ENCODE measurements at regions not wholly inside any gene's neighbourhood (a gene's known extent, or its start where the extent isn't known, plus 50 kb on each side); places are given as distances from the start of the nearest gene placed in this dataset.

DNA sequence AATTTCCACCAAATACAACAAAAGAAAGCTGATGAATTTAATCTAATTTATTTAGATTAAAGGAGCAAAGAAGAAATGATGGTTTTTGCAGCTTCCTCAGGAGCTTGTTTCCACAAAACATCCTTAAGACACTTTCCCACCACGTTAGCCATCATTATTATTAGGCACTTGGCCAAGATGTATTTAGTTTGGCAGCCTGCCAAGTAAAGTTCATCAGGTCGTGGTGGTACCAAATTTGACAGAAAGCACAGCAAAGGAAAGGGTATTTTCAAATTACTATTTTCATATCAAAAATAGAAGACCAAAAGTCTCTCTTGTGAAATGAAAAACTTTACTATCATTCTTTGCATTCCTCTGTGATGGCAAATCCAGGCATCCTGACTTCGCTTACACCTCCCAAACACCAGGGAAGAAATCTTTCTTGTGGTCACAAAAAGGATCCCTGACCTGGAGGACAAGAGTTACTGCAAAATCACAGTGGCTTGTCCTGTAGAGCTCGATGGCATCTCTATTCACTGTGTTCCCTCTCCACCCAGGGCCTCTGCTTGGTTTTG, 123.1 kb upstream of the INHBA start:
- H3K4me3 Mint-ChIP-seq (ENCODE audit: unreplicated experiment): no peak overlapping the region
- no peaks in the 10 kb centered on the region for H3K36me3 Mint-ChIP-seq (ENCODE audit: unreplicated experiment)
- no peak for DNase-seq (ENCODE audit: extremely low spot score, unreplicated experiment)
- TF ChIP-seq, protein P1, sequence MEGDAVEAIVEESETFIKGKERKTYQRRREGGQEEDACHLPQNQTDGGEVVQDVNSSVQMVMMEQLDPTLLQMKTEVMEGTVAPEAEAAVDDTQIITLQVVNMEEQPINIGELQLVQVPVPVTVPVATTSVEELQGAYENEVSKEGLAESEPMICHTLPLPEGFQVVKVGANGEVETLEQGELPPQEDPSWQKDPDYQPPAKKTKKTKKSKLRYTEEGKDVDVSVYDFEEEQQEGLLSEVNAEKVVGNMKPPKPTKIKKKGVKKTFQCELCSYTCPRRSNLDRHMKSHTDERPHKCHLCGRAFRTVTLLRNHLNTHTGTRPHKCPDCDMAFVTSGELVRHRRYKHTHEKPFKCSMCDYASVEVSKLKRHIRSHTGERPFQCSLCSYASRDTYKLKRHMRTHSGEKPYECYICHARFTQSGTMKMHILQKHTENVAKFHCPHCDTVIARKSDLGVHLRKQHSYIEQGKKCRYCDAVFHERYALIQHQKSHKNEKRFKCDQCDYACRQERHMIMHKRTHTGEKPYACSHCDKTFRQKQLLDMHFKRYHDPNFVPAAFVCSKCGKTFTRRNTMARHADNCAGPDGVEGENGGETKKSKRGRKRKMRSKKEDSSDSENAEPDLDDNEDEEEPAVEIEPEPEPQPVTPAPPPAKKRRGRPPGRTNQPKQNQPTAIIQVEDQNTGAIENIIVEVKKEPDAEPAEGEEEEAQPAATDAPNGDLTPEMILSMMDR (IDR thresholded peaks at IDR 0.05): no peak
- H3K27me3 Mint-ChIP-seq (ENCODE audit: unreplicated experiment): no peaks in the 10 kb centered on the region
- peaks cover 3% of the 10 kb centered on the region for H3K9me3 Mint-ChIP-seq (ENCODE audit: unreplicated experiment)
- H3K27ac Mint-ChIP-seq (ENCODE audit: unreplicated experiment): peak overlapping the region; percentile 64
- H3K4me1 Mint-ChIP-seq (ENCODE audit: unreplicated experiment): peaks cover 55% of the 10 kb centered on the region

DNA sequence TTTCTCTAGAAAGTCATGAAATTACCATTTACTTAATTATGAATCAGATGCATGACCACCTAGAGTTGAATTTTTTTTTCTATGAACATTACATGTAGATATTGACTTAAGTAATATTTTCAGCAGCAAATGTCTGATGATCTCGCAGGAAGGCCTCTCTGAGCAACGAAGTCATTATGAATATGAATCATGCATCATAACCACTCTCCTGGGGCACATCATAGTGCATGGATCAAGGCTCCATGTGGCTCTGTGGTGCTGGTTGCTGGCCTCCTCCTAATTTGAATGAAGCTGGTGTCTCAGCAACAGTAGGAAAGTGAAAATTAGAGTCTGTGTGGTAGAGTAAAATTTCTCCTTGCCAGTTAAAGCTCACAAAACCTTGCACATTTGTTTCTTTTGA, 121.4 kb upstream of the INHBA start:
- H3K4me1 Mint-ChIP-seq (ENCODE audit: unreplicated experiment): peaks cover 70% of the 10 kb centered on the region
- no peaks in the 10 kb centered on the region for H3K27me3 Mint-ChIP-seq (ENCODE audit: unreplicated experiment)
- peaks cover 8% of the 10 kb centered on the region for H3K9me3 Mint-ChIP-seq (ENCODE audit: unreplicated experiment)
- H3K36me3 Mint-ChIP-seq (ENCODE audit: unreplicated experiment): peaks cover 5% of the 10 kb centered on the region
- TF ChIP-seq, protein P1 (IDR thresholded peaks at IDR 0.05): no peak
- H3K4me3 Mint-ChIP-seq (ENCODE audit: unreplicated experiment): no peak overlapping the region
- no peak for DNase-seq (ENCODE audit: extremely low spot score, unreplicated experiment)
- H3K27ac Mint-ChIP-seq (ENCODE audit: unreplicated experiment): peak overlapping the region; percentile 68

DNA sequence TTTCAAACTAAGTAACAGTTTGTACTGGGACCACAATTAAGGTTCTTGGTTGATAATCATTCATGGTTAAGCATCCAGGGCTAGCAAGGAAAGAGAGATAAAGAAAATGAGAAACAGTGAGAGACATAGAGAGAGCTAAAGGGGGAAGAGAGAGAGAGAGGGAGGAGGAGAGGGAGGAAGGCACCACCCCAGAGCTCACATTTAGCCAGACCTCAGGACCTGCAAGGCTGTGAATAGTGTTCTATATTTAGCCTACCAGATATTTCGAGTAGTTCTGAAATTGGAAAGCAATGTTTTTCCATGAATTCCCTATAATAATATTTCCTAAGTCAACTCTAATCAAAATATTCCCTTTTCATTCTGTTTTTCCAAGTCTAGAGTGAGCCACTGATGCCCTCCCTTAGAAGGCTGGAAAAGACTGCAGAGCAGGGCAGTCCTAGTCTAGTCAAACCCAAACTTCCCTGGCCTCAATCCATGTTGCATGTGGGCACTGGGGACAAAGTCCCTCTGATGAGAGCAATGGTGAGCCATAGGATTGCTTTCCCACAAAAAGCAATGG, 119.4 kb upstream of the INHBA start:
- H3K9me3 Mint-ChIP-seq (ENCODE audit: unreplicated experiment): peaks cover 11% of the 10 kb centered on the region
- no peak overlapping the region for H3K4me3 Mint-ChIP-seq (ENCODE audit: unreplicated experiment)
- H3K27me3 Mint-ChIP-seq (ENCODE audit: unreplicated experiment): no peaks in the 10 kb centered on the region
- no peak for DNase-seq (ENCODE audit: extremely low spot score, unreplicated experiment)
- H3K27ac Mint-ChIP-seq (ENCODE audit: unreplicated experiment): peak overlapping the region; percentile 91
- TF ChIP-seq, protein P1 (IDR thresholded peaks at IDR 0.05): no peak
- peaks cover 10% of the 10 kb centered on the region for H3K36me3 Mint-ChIP-seq (ENCODE audit: unreplicated experiment)
- H3K4me1 Mint-ChIP-seq (ENCODE audit: unreplicated experiment): peaks cover 77% of the 10 kb centered on the region

DNA sequence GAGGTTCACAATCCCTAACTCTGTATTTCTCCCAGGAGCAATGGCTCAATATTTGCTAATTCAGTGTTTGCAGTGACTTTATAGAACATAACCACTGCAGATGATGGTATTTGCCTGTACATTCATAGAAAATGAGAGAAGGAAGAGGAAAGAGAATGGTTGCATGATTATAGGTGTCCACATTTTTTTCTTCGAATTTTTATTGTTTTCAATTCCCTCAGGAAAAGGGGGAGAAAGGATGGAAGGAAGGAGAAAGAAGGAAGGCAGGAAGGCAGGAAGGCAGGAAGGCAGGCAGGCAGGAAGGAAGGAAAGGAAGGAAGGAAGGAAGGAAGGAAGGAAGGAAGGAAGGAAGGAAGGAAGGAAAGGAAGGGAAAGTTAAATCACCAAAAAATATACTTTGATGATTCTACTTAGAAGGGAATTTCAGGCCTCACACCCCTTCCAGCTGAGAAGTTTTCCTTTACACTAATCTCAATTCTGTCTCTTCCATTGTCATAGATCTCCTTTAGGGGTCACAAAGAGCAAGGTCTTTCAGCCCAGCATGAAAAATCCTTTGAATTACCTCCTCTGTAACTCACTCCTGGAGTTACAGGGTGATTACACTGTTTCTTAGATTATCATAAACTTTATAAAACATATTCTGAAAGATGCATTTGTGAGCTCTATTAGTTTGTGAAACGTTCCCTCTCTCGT, 118.8 kb upstream of the INHBA start:
- TF ChIP-seq, protein P1 (IDR thresholded peaks at IDR 0.05): no peak
- DNase-seq (ENCODE audit: extremely low spot score, unreplicated experiment): no peak
- Mint-ChIP-seq H3K4me3 (ENCODE audit: unreplicated experiment) (no peak overlapping the region), H3K9me3 (ENCODE audit: unreplicated experiment) (peaks cover 11% of the 10 kb centered on the region), H3K27me3 (ENCODE audit: unreplicated experiment) (no peaks in the 10 kb centered on the region), H3K27ac (ENCODE audit: unreplicated experiment) (peak overlapping the region; percentile 91), H3K4me1 (ENCODE audit: unreplicated experiment) (peaks cover 81% of the 10 kb centered on the region), H3K36me3 (ENCODE audit: unreplicated experiment) (peaks cover 10% of the 10 kb centered on the region)

DNA sequence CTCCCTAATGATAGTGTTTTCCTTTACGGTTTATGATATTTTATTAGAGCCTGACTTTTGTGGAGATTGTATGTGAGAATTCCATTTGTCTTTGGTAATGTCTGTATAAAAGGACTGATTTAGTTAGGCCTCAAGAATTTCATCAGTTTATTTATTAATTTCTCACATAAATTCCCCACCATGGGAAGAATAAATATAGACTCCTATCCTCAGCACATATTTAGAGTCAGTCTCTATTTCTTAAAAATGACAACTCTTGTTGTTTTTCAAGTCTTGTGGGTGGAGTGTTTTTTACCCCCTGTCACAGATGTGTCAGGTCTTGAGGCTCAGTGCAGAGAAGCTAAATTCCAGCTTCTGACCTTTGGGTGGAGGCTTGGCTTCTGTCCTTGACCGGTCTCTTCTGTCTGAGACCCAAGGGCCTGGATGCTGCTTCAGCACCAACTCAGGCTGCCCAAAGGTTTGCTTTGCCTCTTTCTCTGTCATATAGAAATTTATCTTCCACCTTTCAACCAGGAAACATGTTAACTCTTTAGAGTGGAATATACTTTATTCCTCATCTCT, 117.3 kb upstream of the INHBA start:
- DNase-seq (ENCODE audit: extremely low spot score, unreplicated experiment): no peak
- no peak overlapping the region for H3K4me3 Mint-ChIP-seq (ENCODE audit: unreplicated experiment)
- no peaks in the 10 kb centered on the region for H3K27me3 Mint-ChIP-seq (ENCODE audit: unreplicated experiment)
- peaks cover 11% of the 10 kb centered on the region for H3K36me3 Mint-ChIP-seq (ENCODE audit: unreplicated experiment)
- peak overlapping the region; percentile 91 for H3K27ac Mint-ChIP-seq (ENCODE audit: unreplicated experiment)
- TF ChIP-seq, protein P1 (IDR thresholded peaks at IDR 0.05): no peak
- H3K4me1 Mint-ChIP-seq (ENCODE audit: unreplicated experiment): peaks cover 82% of the 10 kb centered on the region
- H3K9me3 Mint-ChIP-seq (ENCODE audit: unreplicated experiment): peaks cover 11% of the 10 kb centered on the region

Measured in osteocyte (in vitro differentiated cells).